ENCODE measurements at regions not wholly inside any gene's neighbourhood (a gene's known extent, or its start where the extent isn't known, plus 50 kb on each side); places are given as distances from the start of the nearest gene placed in this dataset.

- intact Hi-C loops (cut with DNase I; ENCODE audit: low total_unique reads): no loop called here
These were observed 416.0 kb downstream of the SIPA1L2 start for GRCh38 chr1:232213928-232214327.

GRCh38 chr1:232212253-232212652 is 417.7 kb downstream of the SIPA1L2 start:
- DNase-seq: no peak
- no peak overlapping the region for H3K27ac ChIP-seq
- no peak overlapping the region for H3K4me3 ChIP-seq
- no peaks in the 10 kb centered on the region for H3K36me3 ChIP-seq
- TF ChIP-seq CTCF (IDR thresholded peaks at IDR 0.05 in 8 of 11, conservative IDR thresholded peaks at IDR 0.05 in 3 of 11) (no peak), POLR2A (IDR thresholded peaks at IDR 0.05) (no peak), POLR2AphosphoS5 (IDR thresholded peaks at IDR 0.05) (no peak)
- peaks cover 0 to 11% (median 0%) of the 10 kb centered on the region in 7 donors for H3K27me3 ChIP-seq (replicated peaks in 1 of 7)
- no peaks in the 10 kb centered on the region for H3K9me3 ChIP-seq
- H3K4me1 ChIP-seq: no peaks in the 10 kb centered on the region
- 56 to 77% (median 60%) methylated on average over 1 of the region's 1 CpG for WGBS, 5 donors
- intact Hi-C loops (cut with DNase I; ENCODE audit: low total_unique reads): no loop called here

More at GRCh38 chr1:232213928-232214327, 416.0 kb downstream of the SIPA1L2 start:
- WGBS, 5 donors: 76 to 94% (median 88%) methylated on average over 1 of the region's 1 CpG
- DNase-seq: no peak
- Histone ChIP-seq H3K27me3 (replicated peaks in 1 of 7) (peaks cover 0 to 6% (median 0%) of the 10 kb centered on the region in 7 donors), H3K4me1 (no peaks in the 10 kb centered on the region), H3K36me3 (no peaks in the 10 kb centered on the region), H3K27ac (no peak overlapping the region), H3K9me3 (no peaks in the 10 kb centered on the region), H3K4me3 (no peak overlapping the region)
- TF ChIP-seq POLR2A (IDR thresholded peaks at IDR 0.05) (no peak), POLR2AphosphoS5 (IDR thresholded peaks at IDR 0.05) (no peak), CTCF (IDR thresholded peaks at IDR 0.05 in 8 of 11, conservative IDR thresholded peaks at IDR 0.05 in 3 of 11) (no peak)

- intact Hi-C loops (cut with DNase I; ENCODE audit: low total_unique reads): no loop called here
- H3K27ac ChIP-seq: no peak overlapping the region
- no peak overlapping the region for H3K4me3 ChIP-seq
- peaks cover 0 to 11% (median 0%) of the 10 kb centered on the region in 7 donors for H3K27me3 ChIP-seq (replicated peaks in 1 of 7)
- WGBS, 5 donors: 60 to 79% (median 74%) methylated on average over 2 of the region's 2 CpGs
- no peaks in the 10 kb centered on the region for H3K9me3 ChIP-seq
- peak in 3 of 11 experiments; percentile 10 to 28 (median 16) for TF ChIP-seq CTCF (IDR thresholded peaks at IDR 0.05 in 8 of 11, conservative IDR thresholded peaks at IDR 0.05 in 3 of 11)
- TF ChIP-seq POLR2AphosphoS5 (IDR thresholded peaks at IDR 0.05): no peak
- no peaks in the 10 kb centered on the region for H3K4me1 ChIP-seq
- no peaks in the 10 kb centered on the region for H3K36me3 ChIP-seq
- no peak for DNase-seq
These were observed 418.8 kb downstream of the SIPA1L2 start for GRCh38 chr1:232211149-232211548.

GRCh38 chr1:232209357-232209756 is 420.6 kb downstream of the SIPA1L2 start:
- intact Hi-C loops (cut with DNase I; ENCODE audit: low total_unique reads): no loop called here
- H3K27me3 ChIP-seq (replicated peaks in 1 of 7): peaks cover 0 to 17% (median 0%) of the 10 kb centered on the region in 7 donors
- H3K9me3 ChIP-seq: no peaks in the 10 kb centered on the region
- no peaks in the 10 kb centered on the region for H3K36me3 ChIP-seq
- no peak overlapping the region for H3K27ac ChIP-seq
- no peak for DNase-seq
- no peaks in the 10 kb centered on the region for H3K4me1 ChIP-seq
- TF ChIP-seq POLR2AphosphoS5 (IDR thresholded peaks at IDR 0.05) (no peak), CTCF (IDR thresholded peaks at IDR 0.05 in 8 of 11, conservative IDR thresholded peaks at IDR 0.05 in 3 of 11) (no peak)
- H3K4me3 ChIP-seq: no peak overlapping the region
- 74 to 87% (median 80%) methylated on average over 4 of the region's 4 CpGs for WGBS, 5 donors
